ENCODE measurements at regions not wholly inside any gene's neighbourhood (a gene's known extent, or its start where the extent isn't known, plus 50 kb on each side); places are given as distances from the start of the nearest gene placed in this dataset.
"Not testable (repeated sequence)": the region's sequence is repeated elsewhere in the genome, so short reads cannot be mapped to it uniquely, and the experiment has no call there.

DNA sequence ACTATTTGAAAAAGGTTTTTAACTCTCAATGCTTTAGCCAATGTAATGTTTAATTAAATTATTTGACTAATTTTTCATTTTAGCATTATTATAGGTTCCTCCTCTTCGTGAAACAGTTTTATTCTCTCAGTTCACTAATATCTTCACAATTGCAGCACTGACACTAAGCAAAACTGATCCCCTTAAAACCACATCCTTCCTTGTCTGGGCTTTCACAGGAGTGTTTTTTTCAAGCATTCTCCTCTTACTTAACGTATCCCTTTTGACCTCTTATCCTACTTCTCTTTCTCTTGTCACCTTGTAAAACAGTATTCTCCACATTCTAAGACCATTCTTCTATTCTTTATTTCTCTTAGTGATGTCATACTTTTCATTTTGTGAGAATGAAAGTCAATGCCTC lies 112.8 kb downstream of the DSC3 start:
- DNase-seq = no peak

DNA sequence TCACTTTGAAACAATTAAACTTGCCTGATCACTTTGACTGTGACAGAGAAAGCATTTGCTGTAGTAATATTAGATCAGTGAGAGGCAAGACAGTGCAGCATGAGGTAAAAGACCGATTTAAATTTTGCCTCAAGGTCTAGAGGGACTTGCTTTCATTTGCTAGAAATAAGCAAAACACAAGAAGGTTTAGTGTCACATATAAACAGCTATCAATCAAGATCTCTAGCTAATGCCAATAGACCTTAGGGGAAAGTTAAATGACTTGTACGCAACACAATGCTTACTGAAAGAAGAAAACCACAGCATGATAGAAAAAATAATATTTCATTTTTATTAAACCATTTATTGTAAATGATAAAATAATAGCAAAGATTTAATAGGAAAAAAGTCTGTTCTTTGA lies 113.5 kb downstream of the DSC3 start:
- DNase-seq = no peak

DNA sequence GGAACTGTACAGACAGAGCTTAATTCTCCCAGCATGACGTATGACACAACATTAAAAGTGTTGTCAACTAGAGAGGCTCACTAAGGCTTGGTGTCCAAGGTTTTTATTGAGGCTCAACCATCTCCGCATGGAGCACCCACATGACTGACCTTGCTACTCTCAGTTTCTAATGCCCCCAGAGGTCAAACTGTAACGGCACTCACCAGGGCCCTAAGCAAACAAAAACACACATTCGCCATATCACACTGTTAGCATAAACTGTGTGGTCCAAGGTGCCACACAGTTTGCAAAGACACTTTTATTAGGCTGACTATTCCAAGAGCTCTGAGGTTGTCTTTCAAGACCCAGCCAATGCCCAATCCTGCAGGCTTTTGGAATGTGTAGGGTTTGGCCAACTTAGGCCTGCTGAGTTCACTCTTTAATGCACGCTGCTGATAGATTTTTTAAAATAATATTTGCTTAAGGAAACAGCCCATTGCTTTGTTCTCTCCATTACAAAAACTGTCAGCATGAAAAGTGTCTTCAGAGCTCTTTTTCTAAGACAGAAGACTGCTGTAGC lies 114.9 kb downstream of the DSC3 start:
- DNase-seq = no peak

DNA sequence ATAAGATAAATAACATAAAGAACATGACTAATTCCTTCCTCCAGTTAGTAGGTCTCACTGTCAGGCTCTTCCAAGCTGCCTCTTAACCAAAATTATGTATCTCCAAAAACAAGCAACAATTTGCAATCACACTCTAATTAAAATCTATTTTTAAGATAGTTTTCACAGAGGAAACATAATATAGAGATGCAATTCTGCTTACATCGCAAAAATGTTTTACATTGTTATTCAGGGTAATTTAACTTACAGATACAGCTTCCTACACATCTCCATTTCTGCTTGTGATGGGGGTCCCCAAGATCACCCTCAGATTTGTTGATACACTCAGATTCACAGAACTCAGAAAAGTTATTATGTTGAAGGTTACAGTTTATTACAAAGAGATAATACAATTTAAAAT lies 115.5 kb downstream of the DSC3 start:
- DNase-seq = no peak

DNA sequence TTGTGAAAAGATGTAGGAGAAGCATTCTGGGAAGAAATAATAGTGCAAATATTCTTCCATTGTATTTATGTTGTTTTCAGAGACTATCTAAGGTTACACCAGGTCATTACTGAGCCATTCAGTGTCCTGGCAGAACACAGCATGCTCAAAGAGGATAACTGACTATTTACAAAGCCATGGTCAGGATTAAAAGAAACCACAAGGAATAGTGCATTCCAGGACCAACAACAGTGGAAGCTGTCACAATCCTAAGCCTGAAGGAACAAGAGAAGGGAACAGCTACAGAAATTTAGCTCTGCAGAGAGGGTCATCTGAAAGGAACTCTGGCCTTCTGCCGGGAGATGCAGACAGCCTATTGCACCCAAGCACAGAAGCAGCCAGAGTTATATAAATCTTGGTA lies 116.7 kb downstream of the DSC3 start:
- no peak for DNase-seq

DNA sequence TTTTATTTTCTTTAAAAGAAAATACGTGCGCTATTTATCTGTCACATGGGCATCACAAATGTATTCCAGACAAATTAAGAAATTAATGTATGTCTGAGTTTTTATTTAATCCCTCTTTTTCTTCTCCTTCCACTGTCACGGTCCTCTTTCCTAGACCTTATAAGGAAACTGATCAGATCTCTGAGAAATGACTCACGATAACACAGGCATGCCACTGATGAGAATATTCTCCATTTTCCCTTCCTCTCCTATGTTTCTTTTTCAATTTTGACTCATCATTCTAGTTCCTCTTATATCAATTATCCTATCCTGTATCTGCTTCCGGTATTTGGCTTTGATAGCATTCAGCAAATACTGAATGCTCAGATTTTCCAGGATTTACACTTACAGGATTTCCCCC lies 121.8 kb downstream of the DSC3 start:
- no peak for DNase-seq

DNA sequence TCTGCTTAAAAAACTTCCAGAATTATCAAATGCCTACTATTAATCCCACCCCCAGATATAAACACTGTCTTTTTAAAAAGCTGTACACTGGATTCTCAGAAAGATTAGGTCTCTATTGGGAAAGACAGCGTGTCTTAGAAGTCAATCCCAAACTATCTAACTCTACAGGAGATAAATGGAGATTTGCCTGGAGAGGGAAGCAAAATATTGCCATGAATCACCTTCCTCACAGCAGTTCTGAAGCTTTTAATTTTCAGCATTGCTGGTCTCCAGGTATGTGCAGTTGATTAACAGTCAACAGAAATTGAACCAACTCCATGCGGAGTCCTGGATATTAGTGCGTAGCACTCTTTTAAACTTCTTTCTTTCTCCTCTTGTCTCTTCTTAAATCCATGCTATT lies 122.2 kb downstream of the DSC3 start:
- no peak for DNase-seq

DNA sequence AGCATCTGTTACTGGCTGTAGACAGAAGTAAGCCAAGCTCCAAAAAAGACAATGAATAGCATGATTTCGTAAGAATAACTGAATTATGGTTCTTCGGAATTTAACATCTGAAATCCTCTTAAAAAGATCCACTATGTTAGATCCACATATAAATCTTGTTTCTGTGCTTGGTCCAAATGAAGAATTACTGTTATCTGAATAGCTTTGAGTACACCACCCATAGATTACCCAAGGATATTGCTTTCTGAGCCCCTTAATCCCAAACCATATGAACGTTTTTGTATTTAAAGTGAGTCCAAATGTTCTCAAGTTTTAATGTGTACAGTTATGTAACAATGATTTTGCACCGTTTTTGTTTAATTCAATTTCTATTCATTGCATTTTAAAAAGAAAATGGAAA lies 124.9 kb downstream of the DSC3 start:
- DNase-seq = no peak

DNA sequence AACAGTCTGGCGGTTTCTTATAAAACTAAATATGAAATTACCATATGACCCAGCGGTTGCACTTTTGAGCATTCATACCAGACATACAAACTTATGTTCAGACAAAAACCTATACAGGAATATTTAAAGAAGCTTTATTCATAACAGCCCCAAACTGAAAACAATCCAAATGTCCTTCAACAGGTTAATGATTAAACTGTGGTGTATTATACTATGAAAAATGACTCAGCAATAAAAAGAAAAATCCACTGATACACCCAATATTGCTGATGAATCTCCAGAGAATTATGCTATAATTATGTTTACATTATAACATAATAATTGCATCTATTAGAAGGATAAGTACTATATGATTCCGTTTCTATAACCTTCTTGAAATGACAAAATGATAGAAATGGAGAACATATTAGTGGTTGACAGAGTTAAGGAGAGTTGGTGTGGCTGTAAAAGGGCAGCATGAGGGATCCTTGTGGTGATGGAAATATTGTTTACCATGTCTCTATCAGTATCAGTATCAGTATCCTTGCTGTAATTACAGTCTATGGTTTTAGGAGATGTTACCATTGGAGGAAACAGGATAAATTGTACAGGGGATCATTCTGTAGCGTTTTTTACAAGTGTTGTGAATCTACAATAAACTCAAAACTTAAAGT lies 127.1 kb downstream of the DSC3 start:
- DNase-seq = no peak

DNA sequence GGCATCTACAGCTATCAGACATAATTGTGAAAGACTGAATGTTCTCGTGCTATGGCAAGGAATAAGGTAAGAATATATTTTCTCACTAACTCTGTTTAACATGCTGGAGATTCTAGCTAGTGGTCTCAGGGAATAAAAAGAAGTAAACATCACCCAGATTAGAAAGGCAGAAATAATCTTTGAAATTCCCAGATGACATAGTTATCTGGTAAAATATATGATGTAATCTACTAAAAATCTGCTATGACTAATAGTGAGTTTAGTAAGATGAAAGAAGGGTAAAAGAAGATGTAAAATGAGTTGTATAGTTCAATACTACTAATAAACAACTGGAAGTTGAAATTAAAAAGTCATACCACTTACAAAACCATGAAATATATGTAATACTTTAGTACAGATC lies 134.2 kb downstream of the DSC3 start:
- no peak for DNase-seq

DNA sequence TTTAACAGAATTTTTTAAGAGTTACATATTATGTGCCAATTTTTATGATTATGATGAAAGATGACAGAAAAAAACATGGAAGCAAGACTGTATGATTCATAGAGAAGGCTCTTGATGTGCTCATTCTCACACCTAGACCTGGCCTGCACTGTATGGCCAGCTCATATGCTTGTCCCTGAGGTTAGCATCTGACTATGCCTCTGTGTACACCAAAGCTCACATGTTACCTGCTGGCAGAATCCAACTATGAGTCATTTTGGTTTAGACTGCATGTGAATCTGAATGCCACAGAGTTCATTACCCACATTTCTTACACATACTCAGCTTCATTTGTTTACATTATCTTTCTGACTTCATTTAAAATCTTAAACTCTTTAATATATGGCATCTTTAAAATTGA lies 139.0 kb downstream of the DSC3 start:
- no peak for DNase-seq

DNA sequence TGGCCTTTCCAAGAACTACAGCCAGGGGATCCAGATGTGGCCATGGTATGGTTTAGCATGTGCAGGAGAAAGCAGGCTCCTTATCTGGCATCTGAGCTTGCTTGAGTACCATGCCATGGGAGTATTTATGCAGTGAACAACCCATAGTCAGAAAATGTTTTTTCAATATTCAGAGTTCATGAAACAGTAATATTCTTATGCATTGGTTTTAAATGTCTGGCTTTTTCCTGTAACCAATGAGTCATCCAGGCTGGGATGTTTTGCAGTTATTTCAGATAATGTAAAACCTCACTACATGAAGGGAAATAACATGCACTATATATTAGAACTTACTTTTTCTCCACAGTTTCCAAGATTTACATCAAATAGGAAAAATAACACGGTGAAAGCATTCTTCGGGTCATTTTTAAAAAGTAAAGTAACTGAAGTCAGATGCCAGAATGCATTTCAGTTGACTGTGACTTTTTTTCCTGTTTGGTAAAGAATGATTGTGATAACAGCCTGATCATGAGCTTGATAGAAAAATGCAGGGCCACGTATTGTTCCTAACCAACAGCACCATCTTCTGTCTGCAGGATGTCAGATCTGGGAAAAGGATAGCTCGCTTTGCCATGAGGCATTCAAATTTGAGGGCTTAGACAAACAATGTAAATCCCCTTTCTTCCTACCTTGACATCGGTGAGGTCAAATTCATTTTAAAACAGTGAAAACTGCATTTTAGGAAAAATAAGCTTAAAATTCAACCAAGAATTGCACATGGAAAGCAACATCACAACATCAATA lies 152.8 kb downstream of the DSC3 start:
- no peak for DNase-seq

DNA sequence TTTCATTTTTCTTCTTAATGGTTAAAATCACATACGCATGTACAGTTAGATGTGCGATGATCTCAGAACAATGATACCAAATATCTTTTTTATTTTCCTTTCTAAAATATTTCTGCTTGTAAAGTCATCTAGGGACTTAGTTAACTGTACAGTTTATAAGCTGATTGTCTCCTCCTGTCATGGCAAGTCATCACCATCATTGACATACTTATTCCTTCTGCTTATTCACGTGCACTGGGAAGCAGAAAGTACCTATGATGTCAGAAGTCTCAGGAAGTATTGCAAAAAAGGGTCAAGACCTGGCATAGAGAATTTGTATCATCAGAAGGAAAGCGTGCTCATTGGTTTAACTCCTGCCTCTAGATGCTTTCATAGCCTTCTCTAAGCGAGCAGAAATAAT lies 154.2 kb downstream of the DSC3 start:
- DNase-seq = no peak

DNA sequence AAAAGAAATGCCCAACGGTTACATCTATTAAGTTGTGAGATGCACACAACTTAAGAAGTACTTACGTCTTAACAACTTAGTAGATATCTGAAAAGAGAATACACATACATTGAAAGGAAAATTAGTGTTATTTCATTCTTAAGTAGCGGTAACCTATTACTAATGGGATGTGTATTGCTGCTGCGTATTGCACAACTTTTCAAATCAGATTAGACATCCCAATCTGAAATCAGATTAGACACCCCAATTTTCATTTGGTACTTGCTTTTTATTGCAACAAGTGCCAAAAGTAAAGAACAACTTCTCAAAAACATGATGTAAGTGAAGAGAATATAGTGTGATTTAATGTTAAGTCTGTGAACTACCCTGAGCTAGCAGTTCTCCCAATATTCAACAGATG lies 155.5 kb downstream of the DSC3 start:
- no peak for DNase-seq

DNA sequence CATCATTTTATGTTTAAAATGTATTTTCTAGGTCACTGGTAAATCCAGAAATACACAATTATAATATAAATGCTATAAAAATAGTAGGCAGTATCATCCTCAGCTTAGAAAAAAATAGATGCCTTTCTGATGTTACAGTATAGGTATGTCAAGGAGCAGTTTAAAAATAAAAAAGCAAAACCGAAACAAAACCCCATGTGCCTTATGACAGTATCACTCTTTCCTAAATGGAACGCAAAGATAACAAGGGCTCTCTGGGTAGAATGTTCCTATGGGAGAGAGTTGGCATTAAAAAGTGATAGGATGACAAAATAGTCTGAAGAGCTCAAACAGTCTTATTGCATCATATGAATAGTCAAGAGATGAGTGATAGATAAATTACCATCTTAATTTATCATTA lies 172.1 kb downstream of the DSC3 start:
- no peak for DNase-seq

DNA sequence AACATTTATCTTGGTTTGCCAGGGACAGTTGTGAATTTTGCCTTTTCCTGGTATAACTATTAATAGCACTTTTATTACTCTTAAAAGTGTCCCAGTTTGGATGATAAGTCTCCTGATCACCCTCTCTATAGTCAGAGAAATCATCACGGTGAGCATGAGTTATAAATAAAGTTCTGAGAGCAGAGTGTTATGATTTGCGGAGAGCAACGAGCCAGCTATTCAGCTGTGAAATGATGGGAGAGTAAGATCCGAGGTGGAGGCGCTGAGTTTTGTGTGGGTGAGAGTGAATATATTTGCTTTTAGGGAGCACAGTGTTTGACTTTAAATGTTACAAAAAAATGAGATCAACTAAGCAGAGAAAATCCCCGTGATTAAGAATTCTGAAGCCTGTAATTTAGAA lies 179.6 kb downstream of the DSC3 start:
- no peak for DNase-seq

DNA sequence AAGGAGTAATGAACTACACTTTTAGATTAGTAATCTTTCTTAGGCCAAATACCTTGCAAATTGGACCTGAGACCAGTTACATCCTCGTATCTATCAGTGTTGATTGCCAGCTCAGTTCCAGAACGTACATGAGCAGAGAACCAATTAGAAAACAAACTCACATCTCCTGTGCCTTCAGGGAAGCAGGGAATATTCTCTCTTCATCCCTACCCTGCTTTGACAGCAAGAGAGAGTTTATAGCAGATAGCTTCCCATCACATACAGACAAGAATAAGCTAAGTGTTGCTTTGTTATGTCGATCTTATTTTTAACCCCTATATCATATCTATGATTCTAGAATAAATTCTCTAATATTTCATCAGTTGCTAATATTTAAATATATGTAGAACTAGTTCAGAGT lies 181.8 kb downstream of the DSC3 start:
- DNase-seq = no peak

DNA sequence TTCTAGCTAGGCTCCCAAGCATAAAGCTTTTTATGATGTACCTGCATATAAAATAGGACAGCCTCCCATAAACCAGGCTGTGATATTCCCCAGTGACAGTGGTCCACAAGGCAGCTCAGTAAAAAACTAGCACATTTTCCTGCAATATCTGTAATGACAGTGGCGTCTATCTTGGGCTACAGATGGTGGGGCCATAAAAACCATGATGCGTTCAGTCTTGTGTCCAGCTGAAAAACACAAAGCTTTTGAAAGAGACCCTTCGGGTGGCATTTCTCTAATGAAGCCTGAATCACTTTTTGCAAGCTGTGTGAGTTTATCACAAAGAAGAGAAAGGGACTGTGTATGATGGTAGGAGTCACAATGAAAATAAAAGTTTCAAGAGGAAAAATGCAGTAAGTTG lies 183.5 kb downstream of the DSC3 start:
- DNase-seq = no peak

DNA sequence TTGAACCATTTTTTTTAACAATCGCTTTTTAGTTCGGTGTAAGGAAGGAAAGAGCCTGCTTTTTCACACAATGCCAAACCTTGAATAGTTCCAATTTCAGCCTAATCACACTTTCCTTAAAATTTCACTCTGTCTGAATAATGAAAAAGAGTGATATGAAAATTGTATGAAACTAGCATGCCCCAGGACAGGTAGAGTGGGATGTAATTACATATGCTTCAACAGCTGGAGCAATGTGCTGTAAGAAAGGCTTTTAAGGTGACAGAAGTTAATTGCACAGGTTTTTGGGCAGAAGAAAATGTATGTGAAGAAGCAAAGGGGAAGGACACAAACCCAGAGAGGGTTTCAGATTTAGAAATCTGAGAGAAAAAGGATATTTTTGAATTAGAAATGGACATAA lies 184.0 kb downstream of the DSC3 start:
- no peak for DNase-seq

DNA sequence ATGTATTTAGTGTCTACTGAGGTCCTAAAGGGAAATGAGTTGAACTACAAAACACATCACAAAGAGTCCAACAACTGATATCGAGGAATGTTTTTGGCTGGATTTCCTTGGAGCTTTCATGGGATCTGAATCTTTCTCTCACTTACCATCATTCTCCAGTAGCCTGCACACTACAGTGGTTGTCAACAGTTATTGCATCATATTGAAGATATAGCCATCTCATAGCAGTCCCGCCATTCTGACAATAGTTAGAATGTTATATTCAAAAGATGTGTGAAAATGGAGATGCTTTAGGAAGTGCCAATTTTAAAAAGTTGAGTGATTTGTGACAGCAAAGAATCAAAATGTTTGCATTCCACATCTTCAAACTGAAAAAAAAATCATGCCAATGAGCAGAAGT lies 186.8 kb downstream of the DSC3 start:
- no peak for DNase-seq

DNA sequence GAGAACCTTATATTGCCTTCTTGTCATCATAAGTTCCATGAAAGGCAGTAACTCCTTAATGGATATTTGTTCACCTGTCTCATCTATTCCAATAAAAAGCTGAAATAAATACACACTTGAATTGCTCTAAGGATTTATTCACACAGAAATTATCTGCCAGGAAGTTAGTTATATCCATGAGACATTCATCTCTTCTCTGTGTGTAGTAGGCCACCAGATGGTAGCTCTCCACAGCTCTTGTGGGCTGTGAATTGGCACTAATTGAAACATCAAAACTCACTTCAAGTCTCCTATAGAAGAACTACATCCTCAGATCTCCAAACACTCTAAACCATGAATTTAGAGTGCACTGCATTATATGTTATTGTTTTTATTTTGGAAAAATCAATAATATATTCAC lies 189.6 kb downstream of the DSC3 start:
- DNase-seq = no peak

DNA sequence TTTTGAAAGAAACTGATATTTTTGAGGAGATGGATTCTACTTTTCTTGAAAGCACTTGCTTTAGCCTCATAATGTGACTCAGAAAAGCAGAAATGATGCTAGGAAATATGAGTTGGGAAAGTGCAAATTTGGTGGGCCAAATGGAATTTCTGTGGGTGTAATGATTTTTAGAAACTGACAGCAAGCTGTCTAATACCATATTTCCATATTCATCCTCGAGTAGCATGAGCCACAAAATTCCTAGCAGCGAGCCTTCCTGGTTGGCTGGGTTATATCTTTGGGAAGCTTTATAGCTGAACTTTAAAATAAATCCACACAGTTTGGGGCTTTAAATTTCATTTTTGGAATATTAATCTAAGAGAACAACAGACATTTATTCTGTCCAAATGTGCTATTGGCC lies 190.0 kb downstream of the DSC3 start:
- DNase-seq = no peak

DNA sequence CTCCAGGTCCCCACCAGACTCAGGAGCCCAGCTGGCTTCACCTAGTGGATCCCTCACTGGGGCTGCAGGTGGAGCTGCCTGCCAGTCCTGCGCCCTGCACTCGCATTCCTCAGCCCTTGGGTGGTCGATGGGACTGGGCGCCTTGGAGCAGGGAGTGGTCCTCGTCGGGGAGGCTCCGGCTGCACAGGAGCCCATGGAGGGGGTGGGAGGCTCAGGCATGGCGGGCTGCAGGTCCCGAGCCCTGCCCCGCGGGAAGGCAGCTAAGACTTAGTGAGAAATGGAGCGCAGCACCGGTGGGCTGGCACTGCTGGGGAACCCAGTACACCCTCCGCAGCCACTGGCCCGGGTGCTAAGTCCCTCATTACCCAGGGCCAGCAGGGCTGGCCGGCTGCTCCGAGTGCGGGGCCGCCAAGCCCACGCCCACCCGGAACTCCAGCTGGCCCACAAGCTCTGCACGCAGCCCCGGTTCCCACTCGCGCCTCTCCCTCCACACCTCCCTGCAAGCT lies 203.4 kb downstream of the DSC3 start:
- not testable (repeated sequence) for DNase-seq

DNA sequence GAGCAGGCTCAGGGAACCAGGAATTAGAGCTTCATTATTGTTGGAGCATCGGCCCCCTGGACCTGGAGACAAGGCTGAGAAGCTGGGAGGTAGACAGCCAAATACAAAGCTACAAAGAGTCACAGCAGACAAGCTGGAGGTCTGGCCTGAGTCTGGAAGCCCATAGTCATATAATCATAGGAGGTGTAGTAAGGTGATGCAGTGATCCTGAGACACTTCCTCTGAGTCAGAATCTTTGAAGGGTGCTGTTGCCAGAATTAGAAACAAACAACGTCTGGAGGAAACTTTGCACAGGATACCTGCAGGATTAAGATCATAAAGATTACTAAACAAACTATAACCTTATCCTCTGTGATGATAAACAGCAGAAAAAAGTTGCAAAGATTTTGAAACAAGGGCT lies 213.8 kb downstream of the DSC3 start:
- DNase-seq = no peak

DNA sequence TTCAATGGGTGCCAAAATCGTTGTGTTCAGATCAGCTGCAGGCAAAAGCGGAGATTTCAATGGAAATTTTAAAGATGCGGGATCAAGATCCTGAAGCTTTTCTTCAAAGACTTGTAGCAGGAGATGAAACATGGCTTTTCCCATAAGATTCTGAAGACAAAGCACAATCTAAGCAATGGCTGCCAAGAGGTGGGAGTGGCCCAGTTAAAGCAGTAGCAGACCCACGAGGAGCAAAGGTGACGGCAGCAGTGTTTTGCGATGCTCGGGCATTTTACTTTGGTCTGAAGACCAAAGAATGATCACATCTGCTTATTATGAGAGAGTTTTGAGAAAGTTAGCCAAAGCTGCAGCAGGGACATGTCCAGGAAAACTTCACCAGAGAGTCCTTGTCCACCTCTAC lies 222.9 kb downstream of the DSC3 start:
- DNase-seq = no peak

All from NCI-H2107 (cell line).